ENCODE measurements at regions not wholly inside any gene's neighbourhood (a gene's known extent, or its start where the extent isn't known, plus 50 kb on each side); places are given as distances from the start of the nearest gene placed in this dataset.

- TF ChIP-seq CTCF (IDR thresholded peaks at IDR 0.05) (no peak), POLR2A (IDR thresholded peaks at IDR 0.05) (no peak)
Observed at GRCh38 chr9:13933268-13933656, 380.7 kb downstream of the NFIB start.

All from thyroid gland (tissue), 4 donors.